ENCODE measurements at regions not wholly inside any gene's neighbourhood (a gene's known extent, or its start where the extent isn't known, plus 50 kb on each side); places are given as distances from the start of the nearest gene placed in this dataset.
"Not testable (repeated sequence)": the region's sequence is repeated elsewhere in the genome, so short reads cannot be mapped to it uniquely, and the experiment has no call there.

GRCh38 chr4:3911252-3911856 lies 145.2 kb downstream of the ADRA2C start:
- H3K27ac ChIP-seq: no peak overlapping the region
- no peak for DNase-seq (ENCODE audit: low read depth, low spot score)

- DNase-seq (ENCODE audit: low read depth, low spot score); H3K27ac ChIP-seq: not testable (repeated sequence)
These were observed 148.3 kb downstream of the ADRA2C start for GRCh38 chr4:3914511-3914910.

- DNase-seq (ENCODE audit: low read depth, low spot score); H3K27ac ChIP-seq: not testable (repeated sequence)
These were observed 153.3 kb downstream of the ADRA2C start for GRCh38 chr4:3919509-3919908.

GRCh38 chr4:3921902-3922301 lies 155.7 kb downstream of the ADRA2C start:
- H3K27ac ChIP-seq; DNase-seq (ENCODE audit: low read depth, low spot score): not testable (repeated sequence)

- not testable (repeated sequence) for DNase-seq (ENCODE audit: low read depth, low spot score); H3K27ac ChIP-seq
These were observed 159.7 kb downstream of the ADRA2C start for GRCh38 chr4:3925841-3926240.

GRCh38 chr4:3926271-3926670 lies 160.1 kb downstream of the ADRA2C start:
- not testable (repeated sequence) for DNase-seq (ENCODE audit: low read depth, low spot score); H3K27ac ChIP-seq

- not testable (repeated sequence) for H3K27ac ChIP-seq; DNase-seq (ENCODE audit: low read depth, low spot score)
These were observed 161.0 kb downstream of the ADRA2C start for GRCh38 chr4:3926969-3927755.

GRCh38 chr4:3929431-3929830 lies 163.2 kb downstream of the ADRA2C start:
- not testable (repeated sequence) for DNase-seq (ENCODE audit: low read depth, low spot score); H3K27ac ChIP-seq

GRCh38 chr4:3932734-3933133 lies 166.5 kb downstream of the ADRA2C start:
- DNase-seq (ENCODE audit: low read depth, low spot score); H3K27ac ChIP-seq: not testable (repeated sequence)

- H3K27ac ChIP-seq; DNase-seq (ENCODE audit: low read depth, low spot score): not testable (repeated sequence)
These were observed 169.2 kb downstream of the ADRA2C start for GRCh38 chr4:3935406-3935805.

- no peak for DNase-seq (ENCODE audit: low read depth, low spot score)
- H3K27ac ChIP-seq: no peak overlapping the region
These were observed 170.0 kb downstream of the ADRA2C start for GRCh38 chr4:3936184-3936583.

- not testable (repeated sequence) for DNase-seq (ENCODE audit: low read depth, low spot score); H3K27ac ChIP-seq
These were observed 171.8 kb downstream of the ADRA2C start for GRCh38 chr4:3937849-3938562.

GRCh38 chr4:3938676-3939075 lies 172.5 kb downstream of the ADRA2C start:
- DNase-seq (ENCODE audit: low read depth, low spot score); H3K27ac ChIP-seq: not testable (repeated sequence)

GRCh38 chr4:3939954-3940591 lies 173.9 kb downstream of the ADRA2C start:
- not testable (repeated sequence) for H3K27ac ChIP-seq

GRCh38 chr4:3941735-3942522 lies 175.7 kb downstream of the ADRA2C start:
- not testable (repeated sequence) for H3K27ac ChIP-seq; DNase-seq (ENCODE audit: low read depth, low spot score)

More at GRCh38 chr4:3939954-3940591, 173.9 kb downstream of the ADRA2C start:
- DNase-seq (ENCODE audit: low read depth, low spot score): not testable (repeated sequence)

GRCh38 chr4:3942569-3942971 lies 176.4 kb downstream of the ADRA2C start:
- H3K27ac ChIP-seq; DNase-seq (ENCODE audit: low read depth, low spot score): not testable (repeated sequence)

GRCh38 chr4:3943051-3943450 lies 176.9 kb downstream of the ADRA2C start:
- DNase-seq (ENCODE audit: low read depth, low spot score); H3K27ac ChIP-seq: not testable (repeated sequence)

GRCh38 chr4:3945511-3946290 lies 179.5 kb downstream of the ADRA2C start:
- DNase-seq (ENCODE audit: low read depth, low spot score): no peak
- no peak overlapping the region for H3K27ac ChIP-seq

- DNase-seq (ENCODE audit: low read depth, low spot score); H3K27ac ChIP-seq: not testable (repeated sequence)
These were observed 180.4 kb downstream of the ADRA2C start for GRCh38 chr4:3946553-3946952.

Data from epithelial cell of prostate (primary cell).